ENCODE measurements at regions not wholly inside any gene's neighbourhood (a gene's known extent, or its start where the extent isn't known, plus 50 kb on each side); places are given as distances from the start of the nearest gene placed in this dataset.

GRCh38 chr2:239852272-239852671, 172.9 kb downstream of the NDUFA10 start:
- TF ChIP-seq GATA2 (IDR thresholded peaks at IDR 0.05; ENCODE audit: low read depth, low read length) (no peak), GATA3 (IDR thresholded peaks at IDR 0.05; ENCODE audit: low read depth, low read length) (no peak)

Data from SH-SY5Y (cell line).